NCI-H2171 (cell line): ENCODE measurements at regions not wholly inside any gene's neighbourhood (a gene's known extent, or its start where the extent isn't known, plus 50 kb on each side); places are given as distances from the start of the nearest gene placed in this dataset.
A peak's percentile ranks its signal among the peaks of the same experiment; 100 is the strongest.

Experiments used
- DNase-seq: peaks from one replicate; lab custom pipeline; 2025; lab: John Stamatoyannopoulos, UW

DNA sequence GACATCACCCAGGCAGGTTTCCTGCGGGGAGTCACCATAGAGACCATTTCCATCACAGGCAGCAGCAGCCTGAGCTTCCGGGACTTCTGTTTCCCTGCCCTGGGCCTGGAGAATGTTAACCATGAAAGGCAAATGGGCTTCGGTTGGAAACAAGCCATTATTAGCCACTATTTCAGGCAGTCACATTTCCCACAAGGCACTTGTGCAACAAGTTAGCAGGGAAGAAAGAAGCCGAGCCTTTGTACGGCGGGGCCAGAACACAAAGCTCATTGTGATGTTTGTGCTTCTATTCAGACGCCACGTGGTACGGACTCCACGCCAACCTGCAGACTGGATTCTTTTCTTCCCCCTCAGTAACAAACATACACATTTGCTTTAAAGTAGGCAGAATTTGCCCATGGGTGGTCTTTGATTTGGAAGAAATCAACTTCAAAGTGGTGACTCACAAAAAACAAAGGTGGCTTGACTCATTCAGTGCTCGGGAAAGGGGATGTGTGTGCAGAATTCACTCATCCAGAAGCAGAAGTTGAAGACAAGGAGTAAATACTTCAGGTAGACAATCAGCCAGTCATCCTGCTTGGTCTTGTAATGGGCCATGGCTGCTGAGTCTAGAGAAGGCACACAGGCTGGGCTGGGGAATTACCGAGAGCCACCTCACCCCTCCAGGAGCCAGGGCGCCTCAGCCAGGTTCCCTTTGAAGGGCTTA is 154.2 kb upstream of the PRMT8 start:
- no peak for DNase-seq

DNA sequence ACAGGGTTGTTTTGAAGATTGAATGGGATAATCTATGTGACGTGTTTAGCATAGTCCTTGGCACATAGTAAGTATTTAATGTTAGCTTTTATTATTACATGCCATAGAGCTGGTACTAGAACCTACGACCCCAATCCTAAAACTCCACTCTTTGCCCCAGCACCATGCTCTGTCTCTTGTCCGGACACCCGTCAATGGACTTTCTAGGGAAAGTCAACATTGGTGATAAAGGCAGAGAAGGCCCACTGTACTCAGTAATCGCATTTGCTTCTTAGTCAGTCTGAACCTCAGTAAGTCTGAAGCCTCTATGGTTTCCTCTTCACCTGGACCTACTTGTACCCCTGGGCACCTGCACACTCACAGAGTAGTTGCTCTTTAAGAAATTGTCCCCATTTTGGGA is 153.1 kb upstream of the PRMT8 start:
- DNase-seq = no peak

DNA sequence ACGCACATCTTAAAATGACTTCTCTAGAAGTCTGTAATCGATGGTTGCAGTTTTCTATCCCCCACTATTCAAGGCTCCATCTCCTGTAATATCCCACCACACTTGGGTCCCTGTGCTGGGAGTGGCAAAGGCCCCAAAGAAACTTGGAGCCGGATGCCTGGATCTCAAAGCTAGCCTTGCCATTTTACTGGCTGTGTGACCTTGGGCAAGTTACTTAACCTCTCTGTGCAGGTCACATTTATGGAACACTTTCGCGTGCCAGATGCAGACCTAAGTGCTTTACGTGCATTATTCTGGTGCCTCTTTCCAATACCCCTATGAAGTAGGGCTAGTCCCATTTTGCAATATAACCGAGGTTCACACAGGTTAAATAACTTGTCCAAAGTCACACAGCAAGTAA is 151.8 kb upstream of the PRMT8 start:
- no peak for DNase-seq

DNA sequence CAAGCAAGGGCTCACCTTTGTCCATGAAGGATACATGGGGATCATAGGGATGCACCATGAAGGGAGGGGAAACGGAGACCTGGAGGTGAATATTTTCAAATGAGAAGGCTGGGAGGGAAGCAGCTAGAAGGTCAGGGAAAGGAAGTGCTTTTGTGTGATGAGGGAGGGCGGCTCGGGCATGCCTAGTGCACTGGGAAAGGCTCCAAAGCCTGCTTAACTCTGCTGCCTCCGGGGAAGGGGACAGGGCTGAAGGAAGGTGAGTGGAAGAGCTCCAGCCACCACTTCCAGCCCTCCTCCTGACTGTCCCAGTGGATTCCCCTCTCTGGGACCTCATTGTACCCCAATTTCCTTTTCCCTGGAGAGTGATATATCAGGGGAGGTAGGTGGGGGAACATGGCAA is 149.4 kb upstream of the PRMT8 start:
- DNase-seq = no peak

DNA sequence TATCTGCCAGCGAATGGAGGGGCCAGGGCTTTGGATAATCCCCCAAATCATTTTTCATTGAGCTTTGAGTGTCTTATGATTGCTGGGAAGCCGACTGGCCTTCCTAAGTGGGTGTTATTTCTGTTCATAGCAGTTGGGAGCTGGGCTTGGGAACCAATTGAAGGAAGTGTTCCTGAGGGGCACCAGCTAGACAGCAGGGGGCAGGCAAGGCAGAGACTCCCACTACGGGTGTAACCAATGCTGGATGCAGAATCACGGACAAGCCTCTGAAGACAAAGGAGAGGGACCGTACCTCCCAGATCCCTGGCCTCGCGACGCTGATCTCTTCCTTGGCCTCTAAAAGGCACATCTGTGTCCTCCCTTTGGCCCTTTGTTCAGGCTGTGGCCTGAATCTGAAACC is 149.0 kb upstream of the PRMT8 start:
- DNase-seq = peak; percentile 19

DNA sequence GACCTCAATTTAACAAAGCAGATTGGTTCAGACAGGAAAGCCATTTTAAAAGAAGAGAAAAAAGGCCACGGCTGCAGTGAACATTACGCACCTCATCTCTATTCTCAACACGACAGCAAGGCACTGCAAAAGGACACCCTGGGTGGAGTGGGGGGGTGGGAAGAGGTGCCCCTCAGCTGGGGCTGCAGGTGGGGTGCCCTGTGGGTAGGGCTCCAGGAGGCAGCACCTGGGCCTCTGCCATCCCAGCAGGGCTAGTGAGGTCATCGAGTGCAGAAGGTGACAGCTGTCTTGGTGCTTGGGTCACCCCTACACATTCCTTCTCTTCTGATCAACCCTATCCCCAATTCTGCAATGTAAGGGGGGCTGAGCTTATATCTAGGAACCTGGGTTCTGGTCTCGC is 142.9 kb upstream of the PRMT8 start:
- DNase-seq = no peak

DNA sequence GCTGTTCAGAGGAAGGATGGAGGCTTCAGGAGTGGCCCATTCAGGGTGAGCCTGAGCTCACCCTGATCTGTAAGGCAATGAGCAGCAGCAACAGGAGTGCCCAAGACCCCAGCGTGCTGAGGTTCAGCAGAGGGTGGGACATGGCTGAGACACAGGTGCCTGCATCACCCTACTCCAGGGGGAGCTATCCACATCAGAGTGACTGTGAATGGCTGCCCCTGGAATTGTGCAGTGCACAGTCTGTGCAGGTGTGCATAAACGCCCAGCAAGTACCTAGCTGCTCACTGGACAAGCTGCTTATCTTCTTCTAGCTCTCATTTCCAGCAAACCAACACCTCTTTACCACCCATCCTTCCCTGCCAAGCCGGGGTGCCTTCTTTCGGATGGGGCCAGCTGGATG is 140.6 kb upstream of the PRMT8 start:
- no peak for DNase-seq

DNA sequence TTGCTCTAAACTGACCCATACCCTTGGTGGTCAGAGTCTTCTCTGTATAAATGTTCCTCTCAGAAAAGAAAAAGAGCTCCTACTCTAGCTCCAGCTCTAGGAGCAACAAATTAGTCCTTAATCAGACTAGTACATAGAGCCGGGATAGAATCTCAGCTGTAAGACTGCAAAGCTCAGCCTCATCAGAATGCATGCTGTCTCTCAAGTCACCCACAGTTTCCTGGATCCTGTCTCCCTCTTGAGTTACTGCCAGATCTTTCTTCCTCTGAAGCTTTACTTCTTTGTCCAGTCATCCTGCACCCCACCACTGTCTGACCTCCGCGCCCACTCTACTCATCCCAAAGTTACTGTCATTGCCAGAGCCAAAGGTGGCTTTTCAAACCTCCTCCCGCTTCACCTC is 139.3 kb upstream of the PRMT8 start:
- no peak for DNase-seq

DNA sequence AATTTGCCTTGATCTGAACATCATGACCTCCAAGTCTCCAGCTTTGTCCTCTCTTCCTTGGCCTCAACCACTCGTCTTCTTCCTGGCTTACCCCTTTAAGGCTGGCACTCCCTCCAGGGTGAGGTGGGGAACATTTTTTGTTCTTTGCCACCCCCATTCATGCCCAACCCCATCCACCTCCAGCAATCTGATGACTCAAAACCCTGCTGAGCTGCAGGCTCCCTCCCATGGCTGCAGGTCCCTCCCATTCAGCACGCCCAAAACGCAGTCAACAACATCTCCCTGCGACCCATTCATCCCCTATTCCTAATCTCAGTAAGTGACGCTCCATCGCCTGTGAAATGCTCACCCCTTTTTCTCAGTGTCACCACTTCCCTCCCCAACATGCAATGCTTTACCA is 138.8 kb upstream of the PRMT8 start:
- DNase-seq = no peak

DNA sequence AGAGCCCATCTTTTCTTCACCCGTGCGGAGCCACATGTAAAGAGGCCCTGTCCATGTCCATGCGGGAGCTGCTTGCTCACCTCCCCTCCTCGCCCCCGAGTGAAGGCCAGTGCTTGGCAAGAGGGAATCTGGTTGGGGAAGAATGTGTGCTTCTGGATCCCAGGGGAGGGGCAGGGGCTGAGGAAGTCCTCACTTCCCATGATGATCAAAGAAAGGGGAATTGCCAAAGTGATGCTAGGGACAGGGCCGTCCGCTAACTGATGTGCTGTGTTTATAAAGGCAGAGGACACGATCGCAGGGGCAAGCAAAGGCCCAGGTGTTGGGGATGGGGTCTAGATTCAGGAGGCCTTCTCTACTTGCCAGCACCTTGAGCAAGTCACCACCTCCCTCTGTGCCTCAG is 137.4 kb upstream of the PRMT8 start:
- DNase-seq = no peak

DNA sequence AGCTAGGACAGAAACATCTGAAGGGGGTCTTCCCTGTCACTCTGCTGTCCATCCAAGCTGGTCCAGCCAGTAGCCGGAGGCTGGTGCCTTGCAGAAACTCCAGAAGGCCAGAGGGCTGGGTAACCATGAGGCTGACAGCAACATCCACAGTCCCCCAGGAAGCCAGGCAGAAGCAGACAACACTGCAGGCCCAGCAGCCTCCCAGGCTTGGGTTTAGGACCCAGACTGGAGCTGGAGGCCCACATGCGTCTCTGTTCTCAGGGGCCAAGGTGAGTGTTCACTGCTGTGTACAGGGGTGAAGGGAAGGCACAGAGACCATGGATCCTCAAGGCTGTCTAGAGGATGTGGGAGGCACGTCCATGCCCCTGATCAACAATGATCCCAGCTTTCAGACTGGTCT is 136.4 kb upstream of the PRMT8 start:
- DNase-seq = no peak

DNA sequence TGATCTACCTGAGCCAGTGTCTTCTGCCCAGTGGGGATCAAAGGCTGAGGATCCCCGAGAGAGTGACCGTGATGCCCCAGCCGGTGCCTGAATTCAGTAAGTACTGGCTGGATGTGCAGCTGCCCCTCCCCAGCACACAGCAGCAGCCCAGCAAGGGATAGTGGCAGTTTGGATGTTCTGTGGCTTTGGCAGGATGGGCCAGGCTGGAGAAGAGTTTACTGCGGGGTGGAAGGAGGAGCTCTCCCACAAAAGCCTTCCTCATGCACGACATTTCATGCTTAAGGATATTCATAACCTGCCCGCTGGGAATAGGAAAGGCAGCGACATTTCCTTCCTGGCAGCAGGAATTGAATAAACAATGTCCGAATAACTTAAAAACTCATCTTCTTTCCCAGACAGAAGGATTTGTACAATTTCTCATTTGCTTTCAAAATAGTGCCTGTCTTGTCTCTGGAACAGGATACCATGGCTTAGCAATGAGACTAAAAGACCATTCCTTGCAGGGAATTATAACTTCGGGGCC is 135.6 kb upstream of the PRMT8 start:
- no peak for DNase-seq

DNA sequence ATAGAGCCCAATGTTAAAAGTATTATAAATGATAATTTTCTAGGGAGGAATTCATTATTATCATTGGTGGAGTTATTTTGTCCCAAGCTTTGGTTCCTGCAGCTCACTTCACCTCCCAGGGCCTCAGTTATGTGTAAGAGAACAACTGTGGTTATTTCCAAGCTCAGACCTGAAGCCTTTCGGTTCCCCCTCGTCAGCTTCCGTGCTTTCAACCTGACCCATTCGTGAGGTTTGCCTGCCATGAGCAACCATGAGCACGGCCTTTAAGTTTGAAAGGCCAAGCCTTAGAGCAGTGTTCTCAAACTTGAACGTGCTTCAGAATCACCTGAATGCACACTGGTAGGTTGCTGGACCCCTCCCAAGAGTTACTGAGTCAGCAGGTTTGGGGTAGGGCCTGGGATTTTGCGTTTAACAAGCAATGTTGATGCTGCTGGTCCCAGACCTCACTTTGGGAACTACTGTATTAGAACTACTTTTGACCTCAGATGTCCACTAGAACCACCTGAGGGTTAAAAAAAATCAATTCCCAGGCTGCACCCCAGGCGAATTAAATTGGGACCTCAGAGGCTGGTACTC is 133.0 kb upstream of the PRMT8 start:
- no peak for DNase-seq

DNA sequence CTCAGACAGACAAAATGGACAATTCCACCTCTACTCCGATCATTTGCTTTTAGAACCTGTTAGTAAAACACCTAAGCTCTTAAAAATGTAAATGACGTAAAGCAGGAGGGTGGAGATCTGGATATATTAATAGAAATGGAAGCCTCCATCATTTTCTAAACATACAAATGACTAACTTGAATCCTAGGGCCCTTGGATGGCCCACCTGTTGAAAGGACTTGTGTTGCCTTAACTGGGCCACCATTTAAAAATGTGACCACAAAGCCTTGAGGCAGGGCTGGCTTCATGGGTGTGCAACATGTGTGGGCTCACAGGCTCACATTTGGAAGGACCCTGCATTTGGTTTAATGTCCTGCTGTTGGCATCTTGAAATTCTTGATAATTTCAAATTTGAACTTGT is 131.5 kb upstream of the PRMT8 start:
- no peak for DNase-seq

DNA sequence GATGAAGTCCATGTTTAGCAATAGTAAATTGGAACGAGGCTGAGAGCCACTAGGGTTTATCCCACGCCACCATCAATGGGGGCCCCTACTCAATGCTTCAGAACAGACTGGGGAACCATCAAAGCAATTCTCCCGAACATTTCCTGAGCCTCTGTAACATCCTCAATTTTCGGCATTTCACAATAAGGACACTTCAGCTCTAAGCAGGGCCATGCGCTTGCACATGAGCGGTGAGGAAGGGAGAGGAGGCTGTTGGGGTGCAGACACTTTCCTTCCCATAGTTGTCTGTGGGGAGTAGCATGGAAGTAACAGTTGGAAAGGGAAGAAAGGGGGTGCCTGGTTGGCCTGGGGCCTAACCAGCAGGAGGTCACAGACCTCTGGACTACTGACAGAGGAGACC is 129.9 kb upstream of the PRMT8 start:
- no peak for DNase-seq

DNA sequence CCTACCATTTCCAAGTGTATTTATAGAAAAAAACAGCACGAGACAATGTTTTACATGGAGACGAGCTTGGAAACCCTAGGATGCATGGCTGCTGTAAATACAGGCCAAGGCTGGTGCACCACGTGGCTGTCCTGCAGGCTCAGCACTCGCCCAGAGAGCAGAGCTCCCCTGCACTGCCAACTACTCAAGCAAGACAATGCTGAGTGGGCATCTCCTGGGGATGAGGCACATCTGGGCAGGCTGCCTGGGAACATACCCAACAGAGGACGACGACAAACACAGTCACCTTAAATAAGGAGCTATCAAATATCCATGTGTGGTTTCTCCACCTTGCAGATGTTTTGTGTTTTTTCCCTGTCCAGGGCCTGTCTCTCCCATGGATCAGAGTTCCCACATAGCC is 128.3 kb upstream of the PRMT8 start:
- DNase-seq = peak; percentile 50

DNA sequence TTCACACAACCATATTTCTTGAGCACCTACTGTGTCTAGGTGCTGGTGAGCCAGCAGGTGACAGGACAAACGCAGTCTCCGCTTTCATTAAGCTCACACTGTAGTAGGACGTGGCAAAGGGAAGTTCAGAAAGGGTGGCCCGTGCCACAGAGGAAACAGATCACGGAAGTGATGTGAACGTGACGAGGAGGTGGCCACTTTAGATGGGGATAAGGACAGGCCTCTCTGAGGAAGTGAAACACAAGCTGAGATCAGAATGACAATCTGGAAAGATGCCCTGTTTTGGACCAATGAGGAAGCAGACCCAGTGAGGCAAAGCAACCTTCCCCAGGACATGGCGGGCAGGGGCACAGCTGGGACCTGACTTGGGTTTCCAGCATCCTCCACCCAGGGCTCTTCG is 127.4 kb upstream of the PRMT8 start:
- no peak for DNase-seq

DNA sequence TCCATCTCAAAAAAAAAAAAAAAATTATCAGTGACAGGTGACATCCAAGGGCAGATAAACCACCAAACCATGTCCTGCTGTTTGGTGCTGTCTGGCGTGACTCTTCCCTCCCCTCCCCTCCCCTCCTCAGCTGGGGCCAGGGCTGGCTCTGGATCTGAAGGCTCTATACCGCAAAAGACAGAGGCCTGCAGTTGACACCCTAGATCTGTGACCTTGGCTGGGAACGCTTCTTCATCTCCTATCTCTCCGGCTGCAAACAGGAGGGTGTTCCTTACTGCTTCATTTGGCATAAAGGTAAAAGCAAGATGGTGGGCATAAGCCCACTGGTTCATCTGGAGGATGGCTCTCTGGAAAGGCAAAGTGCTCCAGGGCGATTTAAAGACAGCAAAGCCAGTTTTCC is 126.8 kb upstream of the PRMT8 start:
- no peak for DNase-seq

DNA sequence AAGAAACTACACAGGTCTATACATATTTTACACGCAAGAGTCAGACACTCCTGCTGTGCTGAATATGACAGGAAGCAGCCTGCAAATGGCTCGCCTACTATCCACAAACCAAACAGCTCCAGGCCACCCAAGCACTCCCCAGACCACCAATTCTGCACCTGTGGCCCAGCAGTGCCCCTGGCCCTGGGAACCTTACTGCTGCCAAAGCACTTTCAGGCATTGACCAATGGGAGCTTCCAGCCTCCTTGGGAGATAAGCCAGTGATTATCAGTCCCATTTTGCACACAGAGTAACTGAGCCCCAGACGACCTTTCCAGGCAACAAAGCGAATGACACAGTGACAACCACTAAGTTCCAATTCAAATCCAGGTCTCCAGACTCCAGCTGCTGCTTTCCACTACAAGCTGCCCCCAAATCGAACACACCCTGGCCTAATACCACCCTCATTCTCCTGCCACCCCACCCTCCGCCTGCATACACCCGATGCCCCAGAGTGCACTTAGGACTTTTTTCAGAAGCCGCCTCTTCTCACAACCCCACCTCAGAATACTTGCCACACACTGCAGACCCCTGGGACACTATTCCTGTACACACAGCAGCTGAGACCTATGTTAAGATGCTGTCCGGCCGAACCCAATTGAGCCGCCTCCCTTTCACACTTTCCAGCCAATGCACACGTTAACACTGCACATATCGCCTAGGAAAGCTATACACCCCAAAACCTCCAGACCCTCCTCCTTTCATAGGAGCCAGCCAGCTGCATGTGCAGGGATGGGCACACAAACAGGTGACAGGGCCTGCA is 126.1 kb upstream of the PRMT8 start:
- DNase-seq = no peak

DNA sequence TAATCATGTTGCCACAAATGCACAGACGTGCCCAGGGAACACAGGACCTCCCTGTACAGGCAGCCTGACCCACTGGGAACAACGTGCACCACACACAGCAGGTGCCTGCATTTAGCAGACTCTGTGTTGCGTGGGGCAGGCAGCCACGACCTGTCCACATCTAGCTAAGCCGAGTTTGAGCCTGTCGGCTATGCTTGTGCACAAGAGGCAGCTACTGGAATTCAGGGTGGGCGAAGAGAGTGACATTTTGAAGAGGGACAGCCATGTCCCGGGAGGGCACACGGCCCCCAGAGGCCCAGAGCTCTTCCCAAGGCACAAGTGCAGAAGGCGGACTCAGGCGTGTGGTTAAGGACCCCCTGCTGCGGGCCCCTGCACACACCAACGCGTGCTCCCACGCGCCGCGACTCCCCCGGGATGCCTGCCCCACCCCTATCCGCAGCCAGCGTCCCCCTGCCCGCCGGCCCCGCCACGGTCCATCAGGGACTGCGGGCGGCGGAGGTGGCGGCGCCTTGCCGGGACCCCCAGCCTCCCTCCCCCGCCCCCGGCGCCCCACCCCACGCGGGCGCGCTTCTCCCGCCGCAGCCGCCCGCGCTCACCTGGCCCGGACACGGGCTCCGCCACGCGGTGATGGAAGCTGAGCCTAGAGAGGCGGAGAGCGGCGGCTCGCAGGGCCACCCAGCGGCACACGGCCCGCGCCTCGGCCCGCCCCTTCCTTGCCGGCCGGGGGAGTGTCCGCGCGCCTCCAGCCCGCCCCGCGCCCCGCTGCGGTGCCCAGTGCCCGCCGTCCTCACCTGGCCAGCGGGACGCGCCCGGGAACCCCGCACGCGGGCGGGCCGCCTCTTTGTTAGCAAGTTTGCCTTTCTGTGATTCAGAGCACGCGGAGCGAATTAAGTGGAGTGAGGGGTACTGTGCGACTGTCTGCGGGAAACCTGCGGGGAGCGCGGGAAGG is 125.3 kb upstream of the PRMT8 start:
- peak; percentile 43 for DNase-seq

DNA sequence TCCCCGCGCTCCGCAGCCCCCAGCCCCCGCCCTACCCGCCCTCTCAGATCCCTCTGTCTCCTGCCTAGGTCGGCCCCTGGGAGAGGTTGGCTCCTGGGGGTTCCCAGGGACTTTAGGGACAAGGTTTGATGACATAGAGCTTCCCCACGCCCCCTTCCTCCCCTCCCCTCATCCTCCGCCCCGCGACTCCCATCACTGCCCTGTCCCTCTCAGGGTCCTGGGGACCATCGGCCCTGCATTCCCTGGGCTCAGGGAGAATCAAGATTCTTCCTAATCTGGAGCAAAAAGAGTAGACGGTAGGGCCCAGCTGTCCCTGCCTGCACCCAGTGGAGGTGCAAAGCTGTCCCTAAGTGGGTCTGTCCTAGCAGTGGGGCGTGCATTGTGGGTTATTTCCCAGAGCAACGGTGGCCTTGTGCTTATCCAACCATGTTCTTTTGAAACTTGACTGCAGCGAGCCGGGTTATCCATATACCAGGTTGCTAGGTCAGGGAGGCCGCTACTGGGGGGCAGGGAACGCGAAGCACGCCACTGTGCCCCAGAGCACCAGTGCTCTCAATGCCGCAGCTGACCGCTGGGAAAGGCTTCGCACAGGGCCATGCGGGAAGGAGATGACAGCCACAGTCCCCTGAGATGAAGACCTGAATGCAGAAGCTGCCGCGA is 124.4 kb upstream of the PRMT8 start:
- DNase-seq = no peak
